ENCODE measurements at regions not wholly inside any gene's neighbourhood (a gene's known extent, or its start where the extent isn't known, plus 50 kb on each side); places are given as distances from the start of the nearest gene placed in this dataset.

DNA sequence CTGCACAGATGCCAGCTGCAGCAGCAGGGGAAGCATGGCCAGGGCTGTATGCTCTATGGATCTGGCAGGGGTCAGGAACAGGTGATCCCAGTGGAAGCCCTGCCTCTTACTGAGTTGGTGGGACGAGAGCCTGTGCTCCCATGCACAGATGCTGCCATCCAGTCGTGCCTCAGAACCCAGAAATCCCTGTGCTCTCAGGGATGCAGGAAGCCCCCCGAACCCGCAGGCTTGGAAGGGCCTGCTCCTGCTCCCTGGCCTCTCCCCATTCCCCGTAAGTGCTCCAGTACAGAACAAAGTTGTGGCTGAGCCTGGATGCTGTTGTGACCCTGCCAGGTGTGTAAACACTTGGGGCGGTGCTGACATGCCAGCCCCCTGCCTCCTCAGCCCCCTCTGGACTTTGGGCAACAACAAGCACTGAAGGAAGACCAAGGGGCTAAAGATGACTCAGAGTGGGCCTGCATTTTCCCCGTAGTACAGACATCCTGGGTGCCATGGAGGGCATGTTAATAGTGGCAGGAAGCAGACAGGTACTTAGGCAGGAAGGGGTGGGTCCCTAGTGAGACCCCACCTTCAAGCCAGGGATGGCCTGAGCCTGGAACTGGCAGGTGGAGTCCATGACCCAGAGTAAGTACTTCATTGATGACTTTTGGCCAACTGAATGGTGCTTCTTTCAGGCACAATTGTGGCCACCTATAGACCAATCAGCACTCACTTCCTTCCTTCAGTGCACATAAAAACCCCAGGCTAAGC lies 1640.7 kb downstream of the C4orf33 start:
- ChIA-PET POLR2A (ENCODE audit: unreplicated experiment) (no interaction called here), CTCF (no interaction called here)
- H3K56ac ChIP-seq (ENCODE audit: extremely low read depth, insufficient read depth, low read length) = no peak overlapping the region
- no TSS peak for BruUV-seq (replicated peaks)
- H2BK20ac ChIP-seq (ENCODE audit: low read depth, low read length) = no peak overlapping the region
- H3K4me1 ChIP-seq (ENCODE audit: control insufficient read depth, insufficient read depth, low read length) = no peaks in the 10 kb centered on the region
- no peaks in the 10 kb centered on the region for H3K36me3 ChIP-seq (ENCODE audit: control insufficient read depth, insufficient read depth, low read length)
- no peak overlapping the region for H4K5ac ChIP-seq (ENCODE audit: low read depth, low read length)
- DNase-seq = no peak
- no peak overlapping the region for H3K14ac ChIP-seq (replicated peaks; ENCODE audit: low read depth, low read length)
- no peak overlapping the region for H4K91ac ChIP-seq (ENCODE audit: insufficient read depth, low read depth, low read length)
- H3K23ac ChIP-seq (ENCODE audit: low read depth, low read length) = no peak overlapping the region
- no peak overlapping the region for H2AFZ ChIP-seq (replicated peaks; ENCODE audit: low read length, poor library complexity)
- H4K20me1 ChIP-seq (ENCODE audit: insufficient read depth, low read length) = no peaks in the 10 kb centered on the region
- H2BK15ac ChIP-seq (ENCODE audit: low read depth, low read length) = no peak overlapping the region
- no peaks in the 10 kb centered on the region for H3K27me3 ChIP-seq (ENCODE audit: control insufficient read depth, insufficient read depth, low read length)
- WGBS, 2 experiments (ENCODE audit: extremely low coverage in 2 of 2, insufficient read length in 1 of 2) = 40% methylated on average over 6 of the region's 7 CpGs; no CpG with 5 or more reads in 1 of the 2 experiments
- ATAC-seq (ENCODE audit: low read depth) = no peak
- H3K9me1 ChIP-seq (ENCODE audit: insufficient read depth, low read length) = no peaks in the 10 kb centered on the region
- H3K4me3 ChIP-seq (ENCODE audit: insufficient read depth, low read depth, low read length) = no peak overlapping the region
- intact Hi-C loops (cut with micrococcal nuclease) = no loop called here
- no peak overlapping the region for H2AK5ac ChIP-seq (ENCODE audit: low read depth, low read length)
- no peak overlapping the region for H3K27ac ChIP-seq (ENCODE audit: insufficient read depth, low read length)
- no peak overlapping the region for H3K4ac ChIP-seq (ENCODE audit: low read depth, low read length)
- in situ Hi-C loops (cut with MboI; ENCODE audit: low sequenced_read_pairs) = no loop called here
- no peak overlapping the region for H2AK9ac ChIP-seq (replicated peaks; ENCODE audit: low read depth, low read length, poor library complexity)
- H4K8ac ChIP-seq (ENCODE audit: low read depth in 2 of 2, low read length in 2 of 2) = no peak overlapping the region
- H2BK5ac ChIP-seq (ENCODE audit: low read depth, low read length, poor library complexity, severe bottlenecking) = no peak overlapping the region
- H3K4me2 ChIP-seq (ENCODE audit: low read depth, low read length) = no peak overlapping the region
- no peak for TF ChIP-seq NFE2L2 (IDR thresholded peaks at IDR 0.05; ENCODE audit: low read depth, low read length)
- H3K18ac ChIP-seq (ENCODE audit: low read depth, low read length) = no peak overlapping the region
- H3K79me1 ChIP-seq (ENCODE audit: low read depth in 1 of 2, low read length in 2 of 2) = no peaks in the 10 kb centered on the region
- dilution Hi-C loops (cut with HindIII; ENCODE audit: low sequenced_read_pairs, unreplicated experiment) = no loop called here
- no peak overlapping the region for H3K9ac ChIP-seq (ENCODE audit: low read depth, low read length)
- H2BK120ac ChIP-seq (ENCODE audit: low read depth, low read length) = no peak overlapping the region
- peaks cover 22% of the 10 kb centered on the region for H3K9me3 ChIP-seq (ENCODE audit: control insufficient read depth, insufficient read depth, low read length)

Data from IMR-90 (cell line).